Activated effector memory CD4-positive, alpha-beta T cell treated with Interleukin-2 at 50 U/mL for 16 hours (primary cell): ENCODE measurements at regions not wholly inside any gene's neighbourhood (a gene's known extent, or its start where the extent isn't known, plus 50 kb on each side); places are given as distances from the start of the nearest gene placed in this dataset.

Source experiments
- DNase-seq: peaks from one replicate; pipeline ENCODE4 v3.0.0-alpha.2; 2020

GRCh38 chr5:2530609-2531008 lies 220.9 kb downstream of the IRX2 start:
- no peak for DNase-seq

GRCh38 chr5:2529371-2530092 lies 221.9 kb downstream of the IRX2 start:
- DNase-seq, result no peak

- no peak for DNase-seq
Measured at GRCh38 chr5:2525351-2525750, 226.1 kb downstream of the IRX2 start.

- DNase-seq, result no peak
Measured at GRCh38 chr5:2524620-2525019, 226.9 kb downstream of the IRX2 start.

GRCh38 chr5:2523180-2523579 lies 228.3 kb downstream of the IRX2 start:
- DNase-seq, result no peak

DNA sequence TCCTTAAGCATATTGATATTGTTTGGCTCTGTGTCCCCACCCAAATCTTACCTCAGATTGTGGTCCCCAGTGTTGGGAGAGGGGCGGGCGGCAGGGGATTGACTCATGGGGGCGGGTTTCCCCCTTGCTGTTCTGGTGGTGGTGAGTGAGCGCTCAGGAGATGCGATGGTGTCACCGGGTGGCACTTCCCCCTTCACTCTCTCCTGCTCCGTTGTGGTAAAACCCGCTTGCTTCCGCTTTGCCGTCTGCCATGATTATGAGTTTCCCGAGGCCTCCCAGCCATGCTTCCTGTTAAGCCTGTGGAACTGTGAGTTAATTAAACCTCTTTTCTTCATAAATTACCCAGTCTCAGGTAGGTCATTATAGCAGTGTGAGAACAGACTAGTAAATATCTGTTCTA lies 229.1 kb downstream of the IRX2 start:
- no peak for DNase-seq

- DNase-seq, result no peak
Measured at GRCh38 chr5:2519153-2519552, 232.3 kb downstream of the IRX2 start.

DNA sequence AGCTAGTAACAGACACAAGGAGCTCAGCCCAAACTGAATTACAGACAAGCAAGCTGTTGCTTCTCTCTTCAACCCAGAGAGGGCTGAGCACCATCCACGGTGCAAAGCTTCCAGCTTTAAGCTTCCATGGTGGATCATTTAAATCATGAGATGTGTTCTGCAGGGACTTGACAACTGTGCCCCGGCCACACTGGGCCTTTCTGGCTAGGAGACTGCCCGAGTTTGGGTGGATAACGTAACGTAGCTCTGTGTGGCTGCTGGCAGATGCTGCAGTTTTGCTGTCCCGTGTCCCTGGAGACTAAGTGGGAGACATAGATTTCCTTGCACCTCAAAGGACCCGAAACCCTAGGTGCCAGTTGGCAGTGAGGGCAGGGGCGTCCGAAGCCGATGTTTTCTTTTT lies 234.0 kb downstream of the IRX2 start:
- no peak for DNase-seq

DNA sequence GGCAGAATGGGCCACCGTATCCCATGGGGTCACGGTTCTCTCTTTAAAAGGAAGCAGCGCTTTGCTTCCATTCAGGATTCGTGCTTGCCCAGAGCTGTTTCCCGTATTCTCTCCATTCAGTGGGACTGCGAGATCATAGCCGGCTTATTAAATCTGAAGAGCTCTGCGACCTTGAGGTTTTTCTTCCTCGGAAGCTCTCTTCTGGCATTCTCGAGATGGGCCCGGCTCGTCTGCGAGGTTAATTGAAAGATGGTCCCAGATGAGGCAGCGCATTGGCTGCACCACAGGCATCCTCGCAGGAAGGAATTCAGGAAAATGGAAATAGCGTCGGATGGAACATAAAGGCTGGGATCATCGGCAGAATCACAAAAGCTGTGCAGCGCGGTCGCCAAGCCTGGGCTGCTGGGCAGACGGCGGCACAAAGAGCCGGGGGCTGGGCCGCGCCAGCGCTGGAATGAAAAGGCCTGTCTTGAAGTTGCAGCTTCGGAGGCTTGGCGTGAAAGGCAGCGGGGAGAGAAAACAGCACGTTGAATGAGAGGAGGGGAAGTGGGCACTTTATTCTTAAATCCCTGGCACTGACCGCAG lies 236.2 kb downstream of the IRX2 start:
- DNase-seq, result no peak

DNA sequence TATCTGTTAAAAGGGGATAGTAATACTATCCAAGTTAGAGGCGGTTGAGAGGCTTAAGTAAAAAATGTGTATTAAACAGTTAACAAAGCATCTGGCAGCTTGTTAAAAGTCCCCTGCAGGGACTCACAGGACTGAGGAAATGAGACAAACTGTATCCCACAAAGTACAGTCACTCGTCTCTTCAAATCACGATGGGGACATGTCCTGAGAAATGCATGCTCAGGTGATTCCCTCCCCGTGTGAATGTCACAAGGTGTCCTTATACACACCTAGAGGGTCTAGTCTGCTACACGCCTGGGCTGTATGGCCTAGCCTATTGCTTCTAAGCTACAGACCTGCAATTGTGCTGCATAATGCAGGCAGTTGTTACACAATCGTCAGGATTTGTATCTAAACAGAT lies 237.0 kb downstream of the IRX2 start:
- DNase-seq, result no peak

DNA sequence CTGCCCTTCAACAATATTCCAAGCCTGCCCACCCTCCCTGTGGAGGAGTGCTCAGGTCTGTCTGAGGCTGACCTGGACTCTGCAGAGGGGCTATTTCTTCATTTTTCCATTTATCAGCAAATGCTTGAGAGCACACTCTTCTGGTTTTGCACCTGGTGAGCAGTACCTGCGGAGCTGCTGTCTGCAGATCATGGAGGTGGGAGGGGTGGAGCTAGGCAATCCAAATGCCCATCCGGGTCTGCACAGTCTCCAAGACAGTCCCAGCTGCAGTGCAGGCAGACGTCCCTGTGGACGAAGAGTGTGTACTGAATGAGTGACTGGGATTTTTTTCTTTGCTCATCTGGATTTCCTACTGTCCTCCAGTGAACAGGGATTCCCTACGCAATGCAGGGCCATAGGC lies 239.8 kb downstream of the IRX2 start:
- DNase-seq, result no peak

DNA sequence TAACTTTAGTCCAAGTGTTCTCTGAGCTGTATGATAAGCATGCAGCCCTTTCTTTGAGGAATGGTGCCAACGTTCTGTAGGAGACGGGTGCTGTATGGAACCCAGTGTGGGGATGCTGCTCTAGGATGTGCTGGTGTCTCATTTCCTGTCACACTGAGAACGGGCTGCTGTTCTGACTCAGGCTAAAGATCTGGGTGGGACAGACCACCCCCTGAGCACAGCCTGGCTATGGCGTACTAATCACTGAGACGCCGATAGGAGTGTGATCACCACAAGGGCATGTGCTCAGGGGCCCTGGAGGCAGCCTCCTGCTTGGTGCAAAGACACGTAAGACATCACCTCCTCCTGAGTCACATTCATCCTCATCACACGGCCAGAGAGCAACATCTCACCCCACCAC lies 240.4 kb downstream of the IRX2 start:
- DNase-seq, result no peak

GRCh38 chr5:2509527-2509926 lies 241.9 kb downstream of the IRX2 start:
- no peak for DNase-seq

DNA sequence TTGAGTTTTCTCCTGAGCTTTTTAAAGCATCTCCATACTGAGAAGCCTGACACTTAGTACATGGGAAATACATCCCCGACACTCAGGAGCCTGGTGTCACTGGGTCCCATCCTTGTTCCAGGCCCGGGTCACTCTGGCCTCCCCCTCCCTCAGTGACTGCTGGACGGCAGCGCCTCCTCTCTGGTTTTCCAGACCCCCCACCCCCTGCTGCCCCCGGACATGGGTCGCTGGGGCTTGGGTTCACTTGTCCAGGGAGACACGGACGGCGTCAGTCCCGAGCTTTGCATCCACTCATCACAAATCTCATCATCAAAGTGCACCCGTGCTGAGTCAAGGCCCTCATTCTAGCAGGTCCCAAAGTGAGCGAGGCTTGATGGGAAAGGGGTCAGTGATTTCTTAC lies 243.0 kb downstream of the IRX2 start:
- no peak for DNase-seq

DNA sequence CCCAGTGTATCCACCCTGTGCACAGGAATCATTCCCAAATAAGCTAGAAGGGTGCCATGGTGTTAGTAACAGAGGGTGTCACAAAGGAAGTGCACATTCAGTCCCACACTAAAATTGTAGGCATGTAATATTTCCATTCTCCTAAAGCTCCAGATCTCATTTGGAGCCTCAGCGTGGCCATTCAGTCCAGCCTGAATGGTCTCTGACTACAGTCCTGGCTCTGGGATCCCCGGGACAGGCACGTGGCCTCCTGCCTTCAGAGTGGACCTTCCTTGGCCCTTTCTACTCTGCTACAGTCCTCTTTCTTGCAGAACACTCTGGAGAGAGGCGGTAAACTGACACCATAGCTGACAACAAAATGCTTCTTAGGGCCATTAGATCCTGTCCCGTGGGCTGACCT lies 243.9 kb downstream of the IRX2 start:
- DNase-seq, result no peak

GRCh38 chr5:2506603-2507002 lies 244.9 kb downstream of the IRX2 start:
- DNase-seq, result no peak

DNA sequence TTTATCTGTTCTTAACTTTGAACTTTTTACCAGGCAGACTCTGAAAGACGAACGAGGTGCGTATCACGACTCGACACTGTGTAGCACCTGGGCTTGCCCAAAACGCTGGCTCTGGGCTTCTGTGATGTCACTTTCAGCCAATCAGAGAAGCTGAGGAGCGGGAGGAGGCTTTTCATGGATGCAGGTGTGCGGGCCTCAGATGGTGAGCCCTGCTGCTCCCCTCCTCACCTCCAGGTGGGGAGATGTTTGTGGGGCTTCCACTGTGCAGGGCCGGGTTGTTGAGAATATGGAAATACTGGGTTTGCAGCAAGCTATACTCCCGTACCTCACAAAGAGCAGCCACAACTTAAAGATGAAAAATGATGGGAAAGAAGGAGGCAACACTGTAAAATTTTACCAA lies 246.3 kb downstream of the IRX2 start:
- no peak for DNase-seq

DNA sequence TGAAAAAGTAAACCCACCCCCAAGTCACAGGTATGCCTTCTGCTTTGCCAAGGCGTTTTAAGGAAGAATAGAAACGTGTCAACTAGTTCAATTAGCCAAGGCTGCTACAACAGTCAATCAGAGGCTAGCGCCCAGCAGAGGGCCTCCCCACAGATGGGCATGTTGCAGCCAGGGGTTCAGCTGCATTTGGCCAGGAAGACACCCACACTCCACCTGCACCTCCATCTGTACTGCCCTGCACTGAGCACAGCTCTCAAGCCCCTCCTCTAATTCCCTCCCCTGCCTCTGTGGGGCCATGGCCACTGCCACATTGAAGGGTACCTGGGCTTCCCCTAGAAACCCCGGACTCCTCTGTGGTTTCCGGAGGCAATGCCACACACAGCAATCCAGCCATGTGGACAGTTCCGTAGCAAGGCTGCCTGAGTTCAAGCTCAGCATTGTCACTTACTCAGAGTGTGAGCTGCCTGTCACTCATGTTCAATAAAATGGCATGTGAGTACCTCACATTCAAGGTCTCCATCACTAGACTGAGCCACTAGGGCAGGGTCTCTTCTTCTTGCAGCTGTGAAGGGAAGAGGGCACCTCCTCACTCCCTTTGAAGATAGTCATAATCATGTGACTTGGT lies 248.4 kb downstream of the IRX2 start:
- no peak for DNase-seq

DNA sequence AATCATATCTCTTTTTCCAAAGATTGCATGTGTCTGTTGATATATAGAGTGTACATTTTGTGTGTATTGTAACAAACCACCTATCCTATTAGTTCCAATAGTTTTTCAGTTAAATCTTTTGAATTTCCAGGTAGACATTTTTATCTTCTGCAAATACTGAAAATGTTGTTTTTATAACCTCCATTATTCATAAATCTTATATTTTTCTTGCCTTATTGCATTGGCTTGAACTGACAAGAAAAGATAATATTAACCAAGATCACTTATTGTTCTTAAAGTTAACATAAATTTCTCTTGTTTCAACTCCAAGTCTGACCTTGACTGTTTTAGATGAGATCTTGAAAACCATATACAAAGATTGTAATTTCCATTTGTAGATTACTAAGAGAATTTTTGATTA lies 251.6 kb downstream of the IRX2 start:
- DNase-seq, result no peak

GRCh38 chr5:2496891-2497290 lies 254.6 kb downstream of the IRX2 start:
- DNase-seq, result no peak

- no peak for DNase-seq
Measured at GRCh38 chr5:2496126-2496525, 255.4 kb downstream of the IRX2 start.

GRCh38 chr5:2493356-2493755 lies 258.1 kb downstream of the IRX2 start:
- no peak for DNase-seq

DNA sequence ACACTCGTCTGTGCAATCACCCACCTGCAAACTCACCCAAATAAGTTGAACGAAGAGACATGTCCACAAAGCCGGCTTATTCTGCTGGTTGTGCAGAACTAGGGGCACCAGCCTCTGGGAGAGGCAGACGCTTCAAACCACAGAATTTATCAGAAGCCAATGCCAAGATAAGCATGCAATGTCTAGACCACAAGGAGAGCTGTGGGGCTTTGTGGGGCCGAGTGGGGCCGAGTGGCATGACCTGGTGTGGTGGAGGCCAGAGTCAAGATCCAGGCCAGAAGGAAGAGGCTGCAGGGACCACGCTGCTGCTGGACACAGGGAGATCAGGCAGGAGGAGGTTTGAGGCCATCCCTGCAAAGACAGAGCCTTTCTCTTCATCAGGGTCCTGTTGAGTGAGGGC lies 259.0 kb downstream of the IRX2 start:
- no peak for DNase-seq

DNA sequence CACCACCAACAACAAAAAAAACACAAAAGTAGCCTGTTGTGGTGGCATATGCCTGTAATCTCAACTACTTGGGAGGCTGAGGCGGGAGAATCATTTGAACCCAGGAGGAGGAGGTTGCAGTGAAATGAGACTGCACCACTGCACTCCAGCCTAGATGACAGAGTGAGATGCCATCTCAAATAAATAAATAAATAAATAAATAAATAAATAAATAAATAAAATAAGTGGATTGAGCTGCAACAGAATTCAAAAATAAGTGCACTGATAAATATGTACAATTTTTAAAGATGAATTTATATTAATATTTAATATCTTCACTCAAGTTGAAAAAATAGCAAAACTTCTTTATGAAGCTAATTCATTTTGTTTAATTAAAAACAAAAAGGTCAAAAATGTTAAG lies 259.6 kb downstream of the IRX2 start:
- no peak for DNase-seq

- DNase-seq, result no peak
Measured at GRCh38 chr5:2489306-2489705, 262.2 kb downstream of the IRX2 start.
